CD14-positive monocyte (primary cell): ENCODE measurements at regions not wholly inside any gene's neighbourhood (a gene's known extent, or its start where the extent isn't known, plus 50 kb on each side); places are given as distances from the start of the nearest gene placed in this dataset.

Experiments used
- DNase-seq, 3 donors: peaks; one replicate each; pipeline ENCODE4 v3.0.0-alpha.2; 2011 to 2022
- H2AFZ ChIP-seq: 2 replicates; pipeline ENCODE4 v1.6.0; 2012; ENCODE audit warnings: mild to moderate bottlenecking, low read depth, low read length, inconsistent platforms; ENCODE audit not compliant: insufficient read depth, poor library complexity, severe bottlenecking
- H3K27ac ChIP-seq, 2 donors: 1 replicate in 1 of 2; 2 replicates in 1 of 2; pipeline ENCODE4 v1.5.1; 2012 to 2013; ENCODE audit warnings: low read length in 2 of 2, control low read depth in 1 of 2, inconsistent platforms in 1 of 2, low read depth in 1 of 2, mild to moderate bottlenecking in 1 of 2
- H3K27me3 ChIP-seq, 2 donors: one replicate each; pipeline versions ENCODE4 v1.6.0 to v1.6.1; 2011 to 2013; ENCODE audit warnings: low read length in 2 of 2; ENCODE audit not compliant: control insufficient read depth in 2 of 2, insufficient read depth in 2 of 2
- H3K36me3 ChIP-seq, 2 donors: replicated peaks in 1 of 2; 1 replicate in 1 of 2; 2 replicates in 1 of 2; pipeline versions ENCODE4 v1.5.1 to v1.6.1; 2012 to 2013; ENCODE audit warnings: low read length in 2 of 2, control low read depth in 1 of 2, inconsistent platforms in 1 of 2, mild to moderate bottlenecking in 1 of 2; ENCODE audit not compliant: insufficient read depth in 2 of 2, control insufficient read depth in 1 of 2
- H3K4me1 ChIP-seq, 2 donors: 1 replicate in 1 of 2; 2 replicates in 1 of 2; pipeline versions ENCODE4 v1.5.1 to v1.6.1; 2012 to 2013; ENCODE audit warnings: low read length in 2 of 2, control low read depth in 1 of 2, inconsistent platforms in 1 of 2, mild to moderate bottlenecking in 1 of 2, moderate library complexity in 1 of 2; ENCODE audit not compliant: insufficient read depth in 2 of 2, control insufficient read depth in 1 of 2
- H3K4me2 ChIP-seq: replicated peaks from 2 replicates; pipeline ENCODE3; 2012; ENCODE audit warnings: low read length, moderate library complexity, mild to moderate bottlenecking; ENCODE audit not compliant: poor library complexity, severe bottlenecking; ENCODE audit errors: extremely low read depth
- H3K4me3 ChIP-seq, 3 experiments: fragments of 200-600 bp in 1 of 3; sonication (generic) in 1 of 3; replicated peaks in 1 of 3; 1 replicate in 2 of 3; 2 replicates in 1 of 3; pipeline ENCODE4 v1.5.1; 2011 to 2013; ENCODE audit warnings: low read length in 3 of 3, mild to moderate bottlenecking in 3 of 3, control low read depth in 2 of 3, low read depth in 2 of 3, inconsistent platforms in 1 of 3, moderate library complexity in 1 of 3
- H3K79me2 ChIP-seq: 2 replicates; pipeline ENCODE4 v1.6.0; 2012; ENCODE audit warnings: mild to moderate bottlenecking, control low read depth, inconsistent platforms, low read length, moderate library complexity; ENCODE audit not compliant: insufficient read depth
- H3K9ac ChIP-seq: 2 replicates; pipeline ENCODE4 v1.6.0; 2017; ENCODE audit warnings: low read length, mild to moderate bottlenecking; ENCODE audit not compliant: insufficient read depth, poor library complexity, severe bottlenecking
- H3K9me3 ChIP-seq, 2 donors: replicated peaks in 1 of 2; 1 replicate in 1 of 2; 2 replicates in 1 of 2; pipeline versions ENCODE4 v1.5.1 to v1.6.1; 2012 to 2013; ENCODE audit warnings: low read length in 2 of 2, control low read depth in 1 of 2; ENCODE audit not compliant: control insufficient read depth in 1 of 2, insufficient read depth in 1 of 2
- H4K20me1 ChIP-seq: 2 replicates; pipeline ENCODE4 v1.6.0; 2012; ENCODE audit warnings: mild to moderate bottlenecking, low read length, control low read depth, moderate library complexity; ENCODE audit not compliant: insufficient read depth
- H3K27ac Mint-ChIP-seq, 7 donors: one replicate each; pipeline ENCODE4 v1.8.0; 2020; ENCODE audit warnings: mild to moderate bottlenecking in 7 of 7, mixed read lengths in 7 of 7, moderate library complexity in 6 of 7, inconsistent platforms in 2 of 7
- H3K27me3 Mint-ChIP-seq, 3 donors: one replicate each; pipeline ENCODE4 v1.8.0; 2021 to 2022; ENCODE audit warnings: low read depth in 3 of 3, mild to moderate bottlenecking in 3 of 3, mixed read lengths in 3 of 3, moderate library complexity in 3 of 3, inconsistent platforms in 1 of 3
- H3K36me3 Mint-ChIP-seq, 2 donors: one replicate each; pipeline ENCODE4 v1.8.0; 2020; ENCODE audit warnings: mixed read lengths in 2 of 2, inconsistent platforms in 1 of 2, mild to moderate bottlenecking in 1 of 2
- H3K4me1 Mint-ChIP-seq: one replicate; pipeline ENCODE4 v1.8.0; 2020; ENCODE audit warnings: mild to moderate bottlenecking, mixed read lengths
- H3K4me3 Mint-ChIP-seq, 2 donors: one replicate each; pipeline ENCODE4 v1.8.0; 2020; ENCODE audit warnings: mild to moderate bottlenecking in 2 of 2, mixed read lengths in 2 of 2, moderate library complexity in 1 of 2
- H3K9me3 Mint-ChIP-seq, 7 donors: one replicate each; pipeline ENCODE4 v1.8.0; 2020 to 2022; ENCODE audit warnings: mixed read lengths in 7 of 7, mild to moderate bottlenecking in 6 of 7, moderate library complexity in 6 of 7, inconsistent platforms in 2 of 7
- CTCF ChIP-seq: fragments of 200-600 bp; IDR thresholded peaks from one replicate; pipeline ENCODE4 v1.8.0; 2022; ENCODE audit warnings: antibody characterized with exemption, mild to moderate bottlenecking
- WGBS: methylation state at CpG from one replicate; pipeline ENCODE4 v1.1.5; 2013; ENCODE audit warnings: missing lambda C conversion rate; ENCODE audit not compliant: insufficient coverage; 5-methylcytosine and 5-hydroxymethylcytosine counted together
- intact Hi-C, 2 donors: fragments of 100-400 bp; cut with micrococcal nuclease; formaldehyde crosslinking; loops; one replicate each; pipeline versions ENCODE4 v1.15.0 to v1.15.1; 2023

GRCh38 chr15:37220949-37221670, 120.8 kb upstream of the MEIS2 start:
- intact Hi-C loops, result no loop called here

GRCh38 chr15:37221671-37222145, 121.4 kb upstream of the MEIS2 start:
- Mint-ChIP-seq H3K27me3 (no peaks in the 10 kb centered on the region), H3K36me3 (no peaks in the 10 kb centered on the region), H3K4me1 (no peaks in the 10 kb centered on the region), H3K9me3 (peaks cover 0 to 6% (median 0%) of the 10 kb centered on the region in 7 donors), H3K4me3 (no peak overlapping the region), H3K27ac (no peak overlapping the region)
- Histone ChIP-seq H3K27ac (no peak overlapping the region), H3K27me3 (no peaks in the 10 kb centered on the region), H2AFZ (no peak overlapping the region), H3K9ac (no peak overlapping the region), H3K4me2 (no peak overlapping the region), H3K4me1 (no peaks in the 10 kb centered on the region), H3K36me3 (no peaks in the 10 kb centered on the region), H3K79me2 (no peaks in the 10 kb centered on the region), H4K20me1 (no peaks in the 10 kb centered on the region), H3K9me3 (peaks cover 0 to 3% of the 10 kb centered on the region in 2 donors), H3K4me3 (no peak overlapping the region)
- no peak for DNase-seq
- intact Hi-C loops, result no loop called here
- TF ChIP-seq CTCF, result no peak
- WGBS, result no CpG with 5 or more reads among the region's 7 CpGs

More at GRCh38 chr15:37220949-37221670, 120.8 kb upstream of the MEIS2 start:
- no peaks in the 10 kb centered on the region for H4K20me1 ChIP-seq
- no peaks in the 10 kb centered on the region for H3K27me3 Mint-ChIP-seq
- H3K9me3 Mint-ChIP-seq, result peaks cover 0 to 6% (median 0%) of the 10 kb centered on the region in 7 donors
- H2AFZ ChIP-seq, result no peak overlapping the region
- no peak for DNase-seq
- H3K27me3 ChIP-seq, result no peaks in the 10 kb centered on the region
- no peaks in the 10 kb centered on the region for H3K36me3 ChIP-seq
- H3K9ac ChIP-seq, result no peak overlapping the region
- no peak overlapping the region for H3K4me3 ChIP-seq
- no peak overlapping the region for H3K4me2 ChIP-seq
- H3K4me1 ChIP-seq, result no peaks in the 10 kb centered on the region
- TF ChIP-seq CTCF, result no peak
- H3K27ac ChIP-seq, result no peak overlapping the region
- no peak overlapping the region for H3K27ac Mint-ChIP-seq
- 83% methylated on average over 3 of the region's 9 CpGs for WGBS
- H3K36me3 Mint-ChIP-seq, result no peaks in the 10 kb centered on the region
- H3K4me3 Mint-ChIP-seq, result no peak overlapping the region
- peaks cover 0 to 3% of the 10 kb centered on the region in 2 donors for H3K9me3 ChIP-seq
- no peaks in the 10 kb centered on the region for H3K79me2 ChIP-seq
- no peaks in the 10 kb centered on the region for H3K4me1 Mint-ChIP-seq
